H1 (cell line): ENCODE measurements at regions not wholly inside any gene's neighbourhood (a gene's known extent, or its start where the extent isn't known, plus 50 kb on each side); places are given as distances from the start of the nearest gene placed in this dataset.

ENCODE experiments used
- CREB1 ChIP-seq: IDR thresholded peaks from 2 replicates; pipeline ENCODE4 v1.6.1; 2012; ENCODE audit warnings: inconsistent platforms
- GTF2F1 ChIP-seq: IDR thresholded peaks from 2 replicates; pipeline ENCODE4 v1.6.1; 2012; ENCODE audit warnings: low read depth, low read length, improper control_type of control experiment, borderline replicate concordance
- JUN ChIP-seq: IDR thresholded peaks from 2 replicates; pipeline ENCODE4 v1.6.1; 2011; ENCODE audit warnings: low read depth, mild to moderate bottlenecking, improper control_type of control experiment, low read length
- SP2 ChIP-seq: IDR thresholded peaks from 2 replicates; pipeline ENCODE4 v1.6.1; 2012; ENCODE audit warnings: mild to moderate bottlenecking, low read length, inconsistent platforms

GRCh38 chr11:106471276-106471675, 393.8 kb downstream of the AASDHPPT start (continued):
- TF ChIP-seq SP2 (no peak), CREB1 (no peak), JUN (no peak), GTF2F1 (no peak)
- TF ChIP-seq, all 59 proteins: peak for 0
